Skeletal muscle satellite cell (primary cell): ENCODE measurements at regions not wholly inside any gene's neighbourhood (a gene's known extent, or its start where the extent isn't known, plus 50 kb on each side); places are given as distances from the start of the nearest gene placed in this dataset.

Source experiments
- H3K27me3 ChIP-seq: 2 replicates; pipeline ENCODE4 v1.7.0; 2013; ENCODE audit warnings: low read length; ENCODE audit not compliant: control insufficient read depth, insufficient read depth
- H3K36me3 ChIP-seq: 2 replicates; pipeline ENCODE4 v1.7.0; 2013; ENCODE audit warnings: mild to moderate bottlenecking, control low read depth, low read length; ENCODE audit not compliant: insufficient read depth
- H3K4me1 ChIP-seq: 2 replicates; pipeline ENCODE4 v1.7.0; 2013; ENCODE audit warnings: low read length; ENCODE audit not compliant: control insufficient read depth, insufficient read depth
- H3K4me2 ChIP-seq: 2 replicates; pipeline ENCODE4 v1.7.0; 2013; ENCODE audit warnings: mild to moderate bottlenecking, low read length
- H3K4me3 ChIP-seq: 2 replicates; pipeline ENCODE4 v1.7.0; 2013; ENCODE audit warnings: low read length
- H3K9ac ChIP-seq: 2 replicates; pipeline ENCODE4 v1.7.0; 2013; ENCODE audit warnings: mild to moderate bottlenecking, low read depth, low read length, moderate library complexity
- H3K9me3 ChIP-seq: replicated peaks from 2 replicates; pipeline ENCODE4 v1.7.0; 2013; ENCODE audit warnings: mild to moderate bottlenecking, control low read depth, low read length

DNA sequence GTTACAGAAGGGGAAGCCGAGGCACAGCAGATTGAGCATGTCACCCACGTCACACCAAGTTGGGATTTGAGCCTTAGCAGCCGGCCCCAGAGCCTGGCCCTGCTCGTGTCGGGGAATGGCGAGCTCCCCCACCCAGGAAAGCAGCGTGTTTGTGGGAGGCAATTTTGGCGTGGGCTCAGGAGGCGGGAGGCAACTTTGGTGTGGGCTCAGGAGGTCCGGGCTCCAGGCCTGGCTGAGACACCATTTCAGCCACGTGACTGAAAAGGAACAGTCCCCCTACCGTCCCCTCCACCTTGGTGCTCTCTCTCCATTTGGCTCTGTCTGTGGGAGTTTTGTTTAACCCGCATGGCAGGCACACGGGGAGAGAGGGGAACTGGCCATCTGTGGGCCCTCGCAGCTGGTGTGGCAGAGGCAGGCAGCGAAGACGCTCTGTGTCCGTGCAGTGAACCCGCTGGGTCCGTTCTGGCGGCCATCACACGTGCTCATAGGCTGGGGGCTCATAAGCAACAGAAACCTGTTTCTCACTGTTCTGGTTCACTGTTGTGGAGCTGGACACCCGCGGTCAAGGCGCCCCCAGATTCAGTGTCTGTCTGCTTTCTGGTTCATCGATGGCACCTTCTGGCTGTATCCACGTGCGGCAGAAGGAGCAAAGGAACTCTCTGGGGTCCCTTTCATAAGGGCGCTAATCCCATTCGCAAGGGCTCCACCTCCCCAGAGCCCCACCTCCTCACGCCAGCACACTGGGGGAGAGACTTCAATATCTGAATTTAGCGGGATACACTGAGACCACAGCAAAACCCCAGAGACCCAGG, 110.2 kb downstream of the CRYAA start:
- no peaks in the 10 kb centered on the region for H3K36me3 ChIP-seq
- no peak overlapping the region for H3K4me3 ChIP-seq
- H3K9me3 ChIP-seq: no peaks in the 10 kb centered on the region
- peaks cover 38% of the 10 kb centered on the region for H3K27me3 ChIP-seq
- no peaks in the 10 kb centered on the region for H3K4me1 ChIP-seq
- no peak overlapping the region for H3K4me2 ChIP-seq
- no peak overlapping the region for H3K9ac ChIP-seq

DNA sequence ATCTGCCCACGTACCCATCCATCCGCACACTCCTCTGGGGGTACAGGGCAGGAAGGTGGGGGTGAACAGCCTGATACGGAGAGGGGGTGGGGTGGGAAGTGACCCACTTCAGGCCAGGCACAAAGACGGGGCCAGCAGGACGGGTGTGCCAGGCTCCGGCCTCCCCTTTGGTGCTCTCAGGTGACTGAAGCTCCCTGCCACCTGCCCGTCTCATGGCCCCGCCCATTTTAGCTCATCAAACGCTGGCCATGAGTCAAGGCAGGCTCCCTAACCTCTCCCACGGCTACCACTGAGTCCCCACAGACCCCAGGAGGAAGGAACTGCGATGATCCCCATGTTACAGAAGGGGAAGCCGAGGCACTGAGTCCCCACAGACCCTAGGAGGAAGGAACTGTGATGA, 109.6 kb downstream of the CRYAA start:
- Histone ChIP-seq H3K4me1 (no peaks in the 10 kb centered on the region), H3K36me3 (no peaks in the 10 kb centered on the region), H3K27me3 (peaks cover 44% of the 10 kb centered on the region), H3K9ac (no peak overlapping the region), H3K4me2 (no peak overlapping the region), H3K4me3 (no peak overlapping the region), H3K9me3 (no peaks in the 10 kb centered on the region)

GRCh38 chr21:43277481-43278351, 108.9 kb downstream of the CRYAA start:
- Histone ChIP-seq H3K4me2 (no peak overlapping the region), H3K36me3 (no peaks in the 10 kb centered on the region), H3K9ac (no peak overlapping the region), H3K4me3 (no peak overlapping the region), H3K27me3 (peaks cover 45% of the 10 kb centered on the region), H3K9me3 (no peaks in the 10 kb centered on the region), H3K4me1 (no peaks in the 10 kb centered on the region)

- Histone ChIP-seq H3K4me2 (no peak overlapping the region), H3K36me3 (no peaks in the 10 kb centered on the region), H3K4me1 (no peaks in the 10 kb centered on the region), H3K9me3 (no peaks in the 10 kb centered on the region), H3K4me3 (no peak overlapping the region), H3K9ac (no peak overlapping the region), H3K27me3 (peaks cover 53% of the 10 kb centered on the region)
Observed at GRCh38 chr21:43276811-43277210, 108.0 kb downstream of the CRYAA start.

DNA sequence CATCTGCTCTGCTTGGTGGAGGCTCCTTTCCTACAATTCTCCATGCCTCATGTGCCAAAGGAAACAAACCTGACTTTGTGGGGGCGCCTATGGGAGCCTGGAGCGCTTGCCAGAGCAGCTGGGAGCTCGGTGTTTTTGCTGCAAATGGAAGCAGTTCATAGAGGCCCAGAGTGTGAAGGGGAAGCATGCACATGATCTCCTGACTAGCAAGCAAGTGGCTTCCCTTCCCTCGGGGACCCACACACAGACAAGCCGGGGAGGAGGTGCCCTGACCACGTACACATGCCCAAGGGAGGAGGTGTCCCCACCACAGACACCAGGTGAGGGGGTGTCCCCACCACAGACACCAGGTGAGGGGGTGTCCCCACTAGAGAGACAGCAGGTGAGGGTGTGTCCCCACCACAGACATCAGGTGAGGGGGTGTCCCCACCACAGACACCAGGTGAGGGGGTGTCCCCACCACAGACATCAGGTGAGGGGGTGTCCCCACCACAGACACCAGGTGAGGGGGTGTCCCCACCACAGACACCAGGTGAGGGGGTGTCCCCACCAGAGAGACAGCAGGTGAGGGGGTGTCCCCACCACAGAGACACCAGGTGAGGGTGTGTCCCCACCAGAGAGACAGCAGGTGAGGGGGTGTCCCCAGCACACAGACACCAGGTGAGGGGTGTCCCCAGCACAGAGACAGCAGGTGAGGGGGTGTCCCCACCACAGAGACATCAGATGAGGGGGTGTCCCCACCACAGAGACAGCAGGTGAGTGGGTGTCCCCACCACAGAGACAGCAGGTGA, 106.8 kb downstream of the CRYAA start:
- Histone ChIP-seq H3K4me1 (no peaks in the 10 kb centered on the region), H3K4me3 (no peak overlapping the region), H3K9ac (no peak overlapping the region), H3K27me3 (peaks cover 64% of the 10 kb centered on the region), H3K4me2 (no peak overlapping the region), H3K9me3 (no peaks in the 10 kb centered on the region), H3K36me3 (no peaks in the 10 kb centered on the region)

GRCh38 chr21:43274946-43275310, 106.1 kb downstream of the CRYAA start:
- Histone ChIP-seq H3K9ac (no peak overlapping the region), H3K9me3 (no peaks in the 10 kb centered on the region), H3K4me2 (no peak overlapping the region), H3K27me3 (peaks cover 71% of the 10 kb centered on the region), H3K4me1 (no peaks in the 10 kb centered on the region), H3K36me3 (no peaks in the 10 kb centered on the region), H3K4me3 (no peak overlapping the region)

- H3K27me3 ChIP-seq: peaks cover 77% of the 10 kb centered on the region
- H3K9me3 ChIP-seq: no peaks in the 10 kb centered on the region
- H3K4me2 ChIP-seq: no peak overlapping the region
- no peak overlapping the region for H3K9ac ChIP-seq
- H3K4me1 ChIP-seq: no peaks in the 10 kb centered on the region
- H3K4me3 ChIP-seq: no peak overlapping the region
- H3K36me3 ChIP-seq: no peaks in the 10 kb centered on the region
Observed at GRCh38 chr21:43274022-43274945, 105.5 kb downstream of the CRYAA start.

- Histone ChIP-seq H3K4me2 (no peak overlapping the region), H3K9me3 (no peaks in the 10 kb centered on the region), H3K9ac (no peak overlapping the region), H3K27me3 (peaks cover 77% of the 10 kb centered on the region), H3K4me1 (no peaks in the 10 kb centered on the region), H3K4me3 (no peak overlapping the region), H3K36me3 (no peaks in the 10 kb centered on the region)
Observed at GRCh38 chr21:43273708-43274021, 104.9 kb downstream of the CRYAA start.

DNA sequence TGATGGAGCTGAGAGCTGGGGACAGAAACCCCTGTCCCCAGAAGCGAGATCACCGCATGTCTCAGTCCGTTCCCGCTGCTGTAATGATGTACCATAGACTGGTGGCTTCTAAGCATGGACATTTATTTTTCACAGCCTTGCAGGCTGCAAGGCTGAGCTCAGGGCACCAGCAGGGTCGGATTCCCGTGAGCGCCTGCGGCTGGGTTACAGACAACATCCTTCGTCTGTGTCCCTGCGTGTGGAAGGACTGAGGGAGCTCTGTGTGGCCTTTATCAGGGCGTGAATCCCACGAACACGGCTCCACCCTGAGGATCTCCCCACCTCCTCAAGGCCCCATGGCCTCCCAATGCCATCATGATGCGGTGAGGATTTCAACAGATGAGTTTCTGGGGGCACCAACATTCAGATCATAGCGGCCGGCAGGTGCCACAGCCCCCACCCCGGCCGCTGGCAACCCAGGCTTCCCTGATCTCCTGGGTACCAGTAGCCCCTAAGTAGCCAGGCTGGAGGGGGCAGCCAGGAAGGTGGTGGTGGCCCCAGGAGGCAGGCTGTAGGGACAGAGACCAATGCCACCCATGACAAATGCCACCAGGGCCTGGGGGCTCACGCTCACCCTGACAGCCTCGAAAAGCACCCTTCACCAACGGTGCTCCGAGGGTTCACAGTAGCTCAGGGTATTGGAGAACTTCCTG, 104.4 kb downstream of the CRYAA start:
- Histone ChIP-seq H3K9ac (no peak overlapping the region), H3K4me2 (no peak overlapping the region), H3K4me1 (no peaks in the 10 kb centered on the region), H3K36me3 (no peaks in the 10 kb centered on the region), H3K9me3 (no peaks in the 10 kb centered on the region), H3K4me3 (no peak overlapping the region), H3K27me3 (peaks cover 78% of the 10 kb centered on the region)

DNA sequence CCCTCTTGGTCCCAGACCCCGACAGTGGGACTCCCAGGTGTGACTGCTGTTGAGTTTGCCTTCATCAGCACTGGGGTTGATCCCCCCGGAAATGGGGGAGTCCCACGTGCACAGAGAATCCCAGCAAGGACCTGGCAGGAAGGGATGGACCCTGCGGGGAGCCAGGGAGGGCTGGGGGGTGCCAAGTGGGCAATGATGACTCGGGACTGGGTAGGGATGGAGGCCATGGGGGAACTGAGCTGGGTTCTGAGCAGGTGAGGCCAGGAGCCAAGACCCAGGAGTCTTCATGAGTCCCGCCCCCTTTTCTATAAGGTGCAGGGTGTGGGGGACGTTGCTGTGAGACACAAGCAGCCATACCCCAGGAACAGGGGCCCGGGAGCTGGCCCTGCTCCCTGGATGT, 103.8 kb downstream of the CRYAA start:
- H3K4me3 ChIP-seq: no peak overlapping the region
- H3K36me3 ChIP-seq: no peaks in the 10 kb centered on the region
- H3K4me1 ChIP-seq: no peaks in the 10 kb centered on the region
- no peak overlapping the region for H3K9ac ChIP-seq
- H3K9me3 ChIP-seq: no peaks in the 10 kb centered on the region
- H3K4me2 ChIP-seq: no peak overlapping the region
- peaks cover 77% of the 10 kb centered on the region for H3K27me3 ChIP-seq
